Fibroblast of lung (primary cell): ENCODE measurements at regions not wholly inside any gene's neighbourhood (a gene's known extent, or its start where the extent isn't known, plus 50 kb on each side); places are given as distances from the start of the nearest gene placed in this dataset.

Source experiments
- CTCF ChIP-seq, 2 donors: IDR thresholded peaks in 1 of 2; conservative IDR thresholded peaks in 1 of 2; 1 replicate in 1 of 2; 2 replicates in 1 of 2; pipeline ENCODE4 v1.5.1; 2011 to 2012; ENCODE audit warnings: low read length in 2 of 2, control low read depth in 1 of 2, inconsistent platforms in 1 of 2, low read depth in 1 of 2, mild to moderate bottlenecking in 1 of 2
- EZH2 ChIP-seq: IDR thresholded peaks from 2 replicates; pipeline ENCODE4 v1.5.1; 2012; ENCODE audit warnings: low read length, control low read depth, mild to moderate bottlenecking; ENCODE audit errors: missing control alignments

- no peak for TF ChIP-seq CTCF (conservative IDR thresholded peaks at IDR 0.05 in 1 of 2, IDR thresholded peaks at IDR 0.05 in 1 of 2; ENCODE audit: low read depth in 1 of 2, low read length in 2 of 2)
- TF ChIP-seq EZH2 = no peak
Measured at GRCh38 chr13:53249236-53249635, 220.6 kb downstream of the OLFM4 start.
